ENCODE measurements at regions not wholly inside any gene's neighbourhood (a gene's known extent, or its start where the extent isn't known, plus 50 kb on each side); places are given as distances from the start of the nearest gene placed in this dataset.

GRCh38 chr6:164546263-164546662 lies 763.1 kb downstream of the C6orf118 start:
- Histone ChIP-seq H3K36me3 (no peaks in the 10 kb centered on the region), H3K27ac (no peak overlapping the region), H3K27me3 (no peaks in the 10 kb centered on the region), H3K9me3 (no peaks in the 10 kb centered on the region), H3K4me3 (no peak overlapping the region), H3K4me1 (no peaks in the 10 kb centered on the region)
- intact Hi-C loops (cut with DNase I), result no loop called here
- ATAC-seq, result no peak
- no peak for DNase-seq
- TF ChIP-seq, protein P1, sequence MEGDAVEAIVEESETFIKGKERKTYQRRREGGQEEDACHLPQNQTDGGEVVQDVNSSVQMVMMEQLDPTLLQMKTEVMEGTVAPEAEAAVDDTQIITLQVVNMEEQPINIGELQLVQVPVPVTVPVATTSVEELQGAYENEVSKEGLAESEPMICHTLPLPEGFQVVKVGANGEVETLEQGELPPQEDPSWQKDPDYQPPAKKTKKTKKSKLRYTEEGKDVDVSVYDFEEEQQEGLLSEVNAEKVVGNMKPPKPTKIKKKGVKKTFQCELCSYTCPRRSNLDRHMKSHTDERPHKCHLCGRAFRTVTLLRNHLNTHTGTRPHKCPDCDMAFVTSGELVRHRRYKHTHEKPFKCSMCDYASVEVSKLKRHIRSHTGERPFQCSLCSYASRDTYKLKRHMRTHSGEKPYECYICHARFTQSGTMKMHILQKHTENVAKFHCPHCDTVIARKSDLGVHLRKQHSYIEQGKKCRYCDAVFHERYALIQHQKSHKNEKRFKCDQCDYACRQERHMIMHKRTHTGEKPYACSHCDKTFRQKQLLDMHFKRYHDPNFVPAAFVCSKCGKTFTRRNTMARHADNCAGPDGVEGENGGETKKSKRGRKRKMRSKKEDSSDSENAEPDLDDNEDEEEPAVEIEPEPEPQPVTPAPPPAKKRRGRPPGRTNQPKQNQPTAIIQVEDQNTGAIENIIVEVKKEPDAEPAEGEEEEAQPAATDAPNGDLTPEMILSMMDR (IDR thresholded peaks at IDR 0.05), result no peak

DNA sequence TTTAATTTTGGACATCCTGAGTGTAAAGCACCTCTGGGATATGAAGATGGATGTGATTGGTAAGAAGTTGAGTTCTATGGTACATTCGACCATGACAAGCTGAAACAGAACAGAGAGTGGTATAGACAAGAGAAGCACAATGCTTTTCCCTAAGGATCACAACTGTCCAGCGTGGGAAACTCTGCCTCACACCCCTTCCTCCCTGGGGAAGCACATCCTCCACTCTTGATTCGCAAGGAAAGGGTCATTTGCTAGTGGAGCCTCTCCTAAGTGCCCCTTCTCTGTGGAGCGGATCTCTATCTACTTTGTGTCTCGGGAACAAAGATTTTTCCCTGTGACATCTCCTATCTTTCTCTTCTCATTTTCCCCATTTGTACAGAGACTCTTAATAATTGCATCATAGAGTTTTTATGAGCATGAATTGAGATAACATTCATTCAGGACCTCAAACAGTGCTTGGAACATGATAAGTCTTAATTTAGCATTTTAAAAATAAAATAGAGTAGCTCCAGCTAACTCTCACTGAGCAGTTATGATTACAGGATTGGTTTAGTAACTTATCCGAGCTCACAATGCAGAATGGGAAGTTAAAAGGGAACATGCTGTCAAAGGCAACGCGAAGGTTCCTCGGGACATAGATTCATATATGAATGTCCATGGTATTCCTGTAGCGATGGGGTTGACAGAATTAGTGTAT lies 775.2 kb downstream of the C6orf118 start:
- TF ChIP-seq, protein P1 (IDR thresholded peaks at IDR 0.05), result no peak
- no peak for ATAC-seq
- Histone ChIP-seq H3K27me3 (no peaks in the 10 kb centered on the region), H3K4me3 (no peak overlapping the region), H3K4me1 (no peaks in the 10 kb centered on the region), H3K9me3 (no peaks in the 10 kb centered on the region), H3K36me3 (no peaks in the 10 kb centered on the region), H3K27ac (no peak overlapping the region)
- no peak for DNase-seq
- intact Hi-C loops (cut with DNase I), result no loop called here

GRCh38 chr6:164533045-164533362 lies 776.4 kb downstream of the C6orf118 start:
- DNase-seq, result no peak
- intact Hi-C loops (cut with DNase I), result no loop called here
- Histone ChIP-seq H3K4me1 (no peaks in the 10 kb centered on the region), H3K4me3 (no peak overlapping the region), H3K27me3 (no peaks in the 10 kb centered on the region), H3K9me3 (no peaks in the 10 kb centered on the region), H3K36me3 (no peaks in the 10 kb centered on the region), H3K27ac (no peak overlapping the region)
- TF ChIP-seq, protein P1 (IDR thresholded peaks at IDR 0.05), result no peak
- ATAC-seq, result no peak

- no peaks in the 10 kb centered on the region for H3K27me3 ChIP-seq
- H3K36me3 ChIP-seq, result no peaks in the 10 kb centered on the region
- DNase-seq (no peak), ATAC-seq (no peak)
- no peaks in the 10 kb centered on the region for H3K9me3 ChIP-seq
- intact Hi-C loops (cut with DNase I), result no loop called here
- no peaks in the 10 kb centered on the region for H3K4me1 ChIP-seq
- H3K27ac ChIP-seq, result no peak overlapping the region
- H3K4me3 ChIP-seq, result no peak overlapping the region
- TF ChIP-seq, protein P1 (IDR thresholded peaks at IDR 0.05), result no peak
These were observed 777.0 kb downstream of the C6orf118 start for GRCh38 chr6:164532198-164533044.

- TF ChIP-seq, protein P1 (IDR thresholded peaks at IDR 0.05), result no peak
- intact Hi-C loops (cut with DNase I), result no loop called here
- ATAC-seq (no peak), DNase-seq (no peak)
- Histone ChIP-seq H3K4me3 (no peak overlapping the region), H3K27me3 (no peaks in the 10 kb centered on the region), H3K4me1 (no peaks in the 10 kb centered on the region), H3K9me3 (no peaks in the 10 kb centered on the region), H3K36me3 (no peaks in the 10 kb centered on the region), H3K27ac (no peak overlapping the region)
These were observed 777.7 kb downstream of the C6orf118 start for GRCh38 chr6:164531736-164532135.
